ENCODE measurements at regions not wholly inside any gene's neighbourhood (a gene's known extent, or its start where the extent isn't known, plus 50 kb on each side); places are given as distances from the start of the nearest gene placed in this dataset.

DNA sequence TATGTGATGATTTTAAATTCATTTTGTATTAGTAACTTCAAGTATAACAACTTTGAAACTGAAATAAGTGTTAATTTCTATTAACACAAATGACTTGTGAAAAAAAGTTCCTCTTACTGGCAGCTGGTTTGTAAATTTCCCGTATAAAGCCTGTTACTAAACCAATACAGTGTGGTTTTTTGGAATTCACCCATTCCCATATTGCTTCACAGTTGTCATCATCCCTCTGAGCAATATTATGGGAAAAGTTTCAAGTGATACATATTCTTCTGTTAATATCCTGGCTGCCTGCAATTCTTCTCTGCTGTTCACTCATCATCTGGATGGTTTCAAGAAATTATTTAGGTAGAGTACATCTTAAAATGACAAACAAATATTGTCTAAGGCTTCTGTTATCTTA, 1185.1 kb upstream of the C9orf72 start:
- H3K9me3 ChIP-seq = no peaks in the 10 kb centered on the region
- no peak overlapping the region for H3K27ac ChIP-seq
- H3K4me3 ChIP-seq = no peak overlapping the region
- TF ChIP-seq, protein P1, sequence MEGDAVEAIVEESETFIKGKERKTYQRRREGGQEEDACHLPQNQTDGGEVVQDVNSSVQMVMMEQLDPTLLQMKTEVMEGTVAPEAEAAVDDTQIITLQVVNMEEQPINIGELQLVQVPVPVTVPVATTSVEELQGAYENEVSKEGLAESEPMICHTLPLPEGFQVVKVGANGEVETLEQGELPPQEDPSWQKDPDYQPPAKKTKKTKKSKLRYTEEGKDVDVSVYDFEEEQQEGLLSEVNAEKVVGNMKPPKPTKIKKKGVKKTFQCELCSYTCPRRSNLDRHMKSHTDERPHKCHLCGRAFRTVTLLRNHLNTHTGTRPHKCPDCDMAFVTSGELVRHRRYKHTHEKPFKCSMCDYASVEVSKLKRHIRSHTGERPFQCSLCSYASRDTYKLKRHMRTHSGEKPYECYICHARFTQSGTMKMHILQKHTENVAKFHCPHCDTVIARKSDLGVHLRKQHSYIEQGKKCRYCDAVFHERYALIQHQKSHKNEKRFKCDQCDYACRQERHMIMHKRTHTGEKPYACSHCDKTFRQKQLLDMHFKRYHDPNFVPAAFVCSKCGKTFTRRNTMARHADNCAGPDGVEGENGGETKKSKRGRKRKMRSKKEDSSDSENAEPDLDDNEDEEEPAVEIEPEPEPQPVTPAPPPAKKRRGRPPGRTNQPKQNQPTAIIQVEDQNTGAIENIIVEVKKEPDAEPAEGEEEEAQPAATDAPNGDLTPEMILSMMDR (IDR thresholded peaks at IDR 0.05) = no peak
- TF ChIP-seq POLR2A (IDR thresholded peaks at IDR 0.05) (no peak), POLR2AphosphoS5 (IDR thresholded peaks at IDR 0.05) (no peak), EP300 (IDR thresholded peaks at IDR 0.05) (no peak)
- peaks cover 0 to 7% (median 3%) of the 10 kb centered on the region in 4 donors for H3K4me1 ChIP-seq
- H3K36me3 ChIP-seq = no peaks in the 10 kb centered on the region
- DNase-seq = no peak
- intact Hi-C loops (cut with DNase I) = no loop called here
- H3K27me3 ChIP-seq = no peaks in the 10 kb centered on the region
- 62 to 63% methylated on average over 1 of the region's 1 CpG for WGBS, 2 donors

DNA sequence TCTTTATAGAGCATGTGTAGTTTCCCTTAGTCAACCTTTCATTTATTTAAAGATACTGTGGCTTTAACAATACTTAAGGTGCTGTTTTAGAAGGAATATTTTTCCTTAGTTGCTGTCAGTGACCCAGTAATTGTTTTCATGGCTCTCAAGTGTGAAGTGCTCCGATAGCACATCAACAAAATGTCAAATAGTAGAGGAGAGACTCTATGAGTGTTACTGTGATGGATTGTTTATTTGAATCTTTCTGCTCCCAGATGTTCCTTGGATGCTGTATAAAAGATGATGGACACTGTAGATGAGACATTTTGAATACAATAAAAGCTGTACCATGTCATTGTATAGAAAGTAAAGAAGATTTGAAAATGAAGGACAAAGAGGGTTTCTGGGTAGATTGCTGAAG, 1185.7 kb upstream of the C9orf72 start:
- H3K36me3 ChIP-seq = no peaks in the 10 kb centered on the region
- no peak overlapping the region for H3K4me3 ChIP-seq
- no peaks in the 10 kb centered on the region for H3K27me3 ChIP-seq
- H3K9me3 ChIP-seq = no peaks in the 10 kb centered on the region
- H3K4me1 ChIP-seq = peaks cover 0 to under 1% (median 0%) of the 10 kb centered on the region in 4 donors
- intact Hi-C loops (cut with DNase I) = no loop called here
- WGBS, 2 donors = 67 to 70% methylated on average over 1 of the region's 1 CpG
- TF ChIP-seq, protein P1 (IDR thresholded peaks at IDR 0.05) = no peak
- TF ChIP-seq EP300 (IDR thresholded peaks at IDR 0.05) = no peak
- TF ChIP-seq POLR2AphosphoS5 (IDR thresholded peaks at IDR 0.05) = no peak
- no peak for TF ChIP-seq POLR2A (IDR thresholded peaks at IDR 0.05)
- H3K27ac ChIP-seq = no peak overlapping the region
- no peak for DNase-seq

DNA sequence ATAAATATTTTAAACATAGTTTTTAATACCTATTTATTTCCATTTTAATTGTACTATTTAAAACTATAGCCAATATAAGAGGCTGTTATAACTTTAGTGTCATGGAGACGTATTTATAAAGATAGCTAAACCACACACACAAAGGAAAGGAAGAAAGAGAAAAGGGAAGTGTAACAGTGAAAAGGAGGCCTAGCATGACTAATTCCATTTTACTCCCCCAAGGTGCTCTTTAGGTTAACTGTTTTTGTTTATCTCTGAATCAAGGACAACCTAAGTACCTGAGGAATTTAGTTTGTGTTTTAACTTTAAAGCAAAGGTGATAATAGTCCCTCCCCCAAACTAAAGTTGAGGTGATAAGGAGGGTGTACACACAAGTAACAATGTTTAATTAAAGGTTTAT, 1188.9 kb upstream of the C9orf72 start:
- H3K27ac ChIP-seq = no peak overlapping the region
- WGBS, 2 donors = 37 to 42% methylated on average over 1 of the region's 1 CpG
- TF ChIP-seq, protein P1 (IDR thresholded peaks at IDR 0.05) = no peak
- no peaks in the 10 kb centered on the region for H3K27me3 ChIP-seq
- intact Hi-C loops (cut with DNase I) = no loop called here
- H3K9me3 ChIP-seq = no peaks in the 10 kb centered on the region
- DNase-seq = no peak
- H3K4me3 ChIP-seq = no peak overlapping the region
- no peaks in the 10 kb centered on the region for H3K36me3 ChIP-seq
- H3K4me1 ChIP-seq = no peaks in the 10 kb centered on the region

DNA sequence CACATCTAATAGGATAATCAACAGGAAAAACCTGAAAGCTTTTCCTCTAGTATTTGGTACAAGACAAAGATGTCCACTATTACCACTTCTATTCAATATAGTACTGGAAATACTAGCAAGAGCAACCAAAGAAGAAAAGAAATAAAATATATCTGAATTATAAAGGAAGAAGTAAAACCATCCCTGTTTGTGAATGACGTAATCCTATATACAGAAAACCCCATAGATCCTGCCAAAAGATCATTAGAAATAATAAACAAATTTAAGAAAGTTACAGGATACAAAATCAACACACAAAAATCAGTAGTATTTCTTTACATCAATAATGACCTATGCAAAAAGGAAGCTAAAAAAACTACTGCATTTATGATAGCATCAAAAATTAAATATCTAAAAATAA, 1191.3 kb upstream of the C9orf72 start:
- H3K4me3 ChIP-seq = no peak overlapping the region
- TF ChIP-seq POLR2A (IDR thresholded peaks at IDR 0.05) = no peak
- TF ChIP-seq POLR2AphosphoS5 (IDR thresholded peaks at IDR 0.05) = no peak
- TF ChIP-seq, protein P1 (IDR thresholded peaks at IDR 0.05) = no peak
- no peaks in the 10 kb centered on the region for H3K9me3 ChIP-seq
- no peaks in the 10 kb centered on the region for H3K36me3 ChIP-seq
- no peaks in the 10 kb centered on the region for H3K27me3 ChIP-seq
- intact Hi-C loops (cut with DNase I) = no loop called here
- no peak for DNase-seq
- WGBS, 2 donors = 86 to 90% methylated on average over 1 of the region's 1 CpG
- no peaks in the 10 kb centered on the region for H3K4me1 ChIP-seq
- H3K27ac ChIP-seq = no peak overlapping the region

DNA sequence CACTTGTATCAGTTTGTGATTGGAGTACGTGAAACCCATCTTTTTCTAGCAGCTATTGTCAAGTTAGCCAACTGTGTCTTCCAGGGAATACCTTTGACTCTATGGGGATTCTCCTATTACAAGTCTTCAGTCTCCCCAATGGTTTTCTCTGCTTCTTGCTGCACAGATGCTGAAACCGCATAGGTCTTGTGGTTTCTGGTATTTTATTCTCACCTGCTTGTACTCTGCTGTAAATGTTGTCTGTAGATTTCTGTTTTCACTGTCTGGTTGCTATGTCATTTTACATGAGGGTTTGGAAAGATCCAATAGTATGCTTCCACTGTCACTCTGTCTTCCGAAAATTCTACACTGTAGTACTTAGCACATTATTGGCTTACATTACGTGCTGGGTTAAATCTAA, 1196.9 kb upstream of the C9orf72 start:
- H3K9me3 ChIP-seq = no peaks in the 10 kb centered on the region
- no peak overlapping the region for H3K4me3 ChIP-seq
- H3K4me1 ChIP-seq = no peaks in the 10 kb centered on the region
- H3K36me3 ChIP-seq = no peaks in the 10 kb centered on the region
- WGBS, 2 donors = 88 to 89% methylated on average over 4 of the region's 4 CpGs
- no peak for DNase-seq
- TF ChIP-seq, protein P1 (IDR thresholded peaks at IDR 0.05) = no peak
- TF ChIP-seq POLR2A (IDR thresholded peaks at IDR 0.05) (no peak), POLR2AphosphoS5 (IDR thresholded peaks at IDR 0.05) (no peak), EP300 (IDR thresholded peaks at IDR 0.05) (no peak)
- intact Hi-C loops (cut with DNase I) = loop anchor here (10.0 kb wide), 1 partner anchor 75 kb away; no protein-coding TSS in a partner anchor
- H3K27ac ChIP-seq = no peak overlapping the region
- no peaks in the 10 kb centered on the region for H3K27me3 ChIP-seq

All from sigmoid colon (tissue), 6 donors.